ENCODE measurements at regions not wholly inside any gene's neighbourhood (a gene's known extent, or its start where the extent isn't known, plus 50 kb on each side); places are given as distances from the start of the nearest gene placed in this dataset.
A peak's percentile ranks its signal among the peaks of the same experiment; 100 is the strongest.

GRCh38 chr4:182126096-182126495 is 117.1 kb upstream of the TENM3 start:
- DNase-seq: no peak

- no peak for DNase-seq
Measured at GRCh38 chr4:182126603-182127002, 116.6 kb upstream of the TENM3 start.

DNA sequence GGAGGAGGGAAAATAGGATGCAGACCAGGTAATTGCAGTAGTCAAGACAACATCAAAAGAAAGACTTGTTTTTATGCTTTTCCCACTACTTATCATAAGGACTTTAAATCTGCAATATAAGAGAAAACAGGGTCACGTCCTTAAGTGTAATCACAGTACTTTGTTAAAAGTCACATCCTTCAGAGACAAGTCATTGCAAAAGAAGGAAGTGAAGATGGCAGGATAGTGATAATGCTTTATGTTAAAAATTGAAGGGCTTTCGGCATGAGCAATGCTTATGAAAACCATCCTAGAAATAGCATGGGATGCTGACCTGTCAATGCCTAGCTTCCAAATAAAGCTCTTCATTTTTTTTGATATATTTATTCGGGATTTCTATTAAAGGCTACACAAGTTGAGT is 110.2 kb upstream of the TENM3 start:
- no peak for DNase-seq

DNA sequence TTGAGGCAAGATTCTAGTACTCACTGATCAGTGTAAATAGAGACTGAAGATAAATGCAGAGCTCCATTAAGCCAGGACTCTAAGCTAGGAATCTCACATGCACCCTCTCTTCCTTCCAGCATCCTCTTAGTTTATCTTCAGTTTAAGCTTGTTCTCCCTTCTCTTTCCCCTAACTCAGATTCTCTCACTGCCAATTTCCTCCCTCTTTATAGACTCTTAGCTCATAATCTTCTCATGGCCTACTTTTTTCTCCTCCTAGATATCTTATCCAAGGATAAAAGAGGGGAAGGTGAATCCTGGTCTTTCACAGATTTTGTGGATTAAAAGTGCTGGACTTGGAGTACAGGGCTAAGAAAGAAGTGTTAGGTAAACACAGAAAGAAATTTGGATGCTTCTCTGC is 108.9 kb upstream of the TENM3 start:
- no peak for DNase-seq

GRCh38 chr4:182136201-182136600 is 107.0 kb upstream of the TENM3 start:
- no peak for DNase-seq

- DNase-seq: no peak
Measured at GRCh38 chr4:182137343-182137742, 105.9 kb upstream of the TENM3 start.

DNA sequence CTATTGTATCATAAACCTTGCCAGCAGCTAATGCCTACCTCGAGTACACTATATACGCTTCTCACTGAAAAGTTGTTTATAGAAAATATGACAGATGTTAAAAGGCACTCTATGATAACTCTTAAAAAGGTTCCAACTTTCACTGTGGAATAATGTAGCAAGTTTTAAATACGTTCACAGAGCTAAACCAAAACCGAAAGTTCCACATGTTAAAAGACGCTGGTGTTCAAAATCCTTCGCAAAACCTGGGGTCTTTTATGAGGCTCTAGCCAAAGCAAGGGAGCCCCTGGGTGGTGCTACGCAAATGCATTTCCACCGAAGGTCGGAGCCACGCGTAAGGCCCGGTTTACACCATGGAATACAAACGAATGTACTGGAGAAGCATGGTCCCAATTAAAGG is 103.7 kb upstream of the TENM3 start:
- no peak for DNase-seq

DNA sequence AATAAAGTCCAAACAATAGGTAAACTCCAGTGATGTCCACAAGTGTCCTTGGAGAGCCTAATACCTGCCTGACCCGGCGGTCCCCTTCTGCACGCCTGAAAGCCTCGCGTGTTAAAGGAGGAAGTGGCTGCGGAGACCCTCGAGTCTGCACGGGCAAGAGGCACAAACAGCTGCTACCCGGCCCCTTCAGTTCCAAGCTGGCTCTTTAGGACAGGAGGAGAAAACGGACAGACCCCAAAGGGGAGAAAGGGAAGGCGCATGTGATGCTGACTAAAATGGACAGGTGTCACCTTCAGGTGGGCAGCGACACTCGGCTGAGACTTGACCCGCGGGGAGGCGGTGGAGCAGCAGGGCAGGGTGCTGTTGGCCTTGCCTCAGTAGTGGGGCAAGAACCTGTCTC is 102.7 kb upstream of the TENM3 start:
- DNase-seq: no peak

DNA sequence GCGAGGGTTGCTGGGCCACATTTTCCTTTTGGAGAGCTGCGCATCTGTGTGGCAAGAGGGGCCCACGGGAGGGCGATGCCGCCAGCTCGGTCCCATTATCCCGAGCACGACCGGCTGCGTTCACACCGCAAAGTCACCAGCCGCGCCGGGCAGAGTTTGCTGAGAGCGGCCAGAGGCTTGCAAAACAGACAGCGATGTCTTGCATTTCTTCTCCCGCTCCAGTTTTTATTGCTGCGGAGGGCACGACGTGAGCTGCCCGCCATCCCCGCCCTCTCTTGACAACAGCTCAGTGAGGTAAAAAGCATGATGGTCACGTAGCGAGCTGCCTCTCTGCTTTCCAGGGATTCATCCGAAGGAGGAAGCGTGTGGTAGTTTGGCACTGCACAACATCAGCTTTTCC is 102.1 kb upstream of the TENM3 start:
- no peak for DNase-seq

GRCh38 chr4:182142176-182143085 is 100.8 kb upstream of the TENM3 start:
- no peak for DNase-seq

GRCh38 chr4:182143086-182143821 is 99.9 kb upstream of the TENM3 start:
- no peak for DNase-seq

- peak; percentile 3 for DNase-seq
Measured at GRCh38 chr4:182143822-182144625, 99.2 kb upstream of the TENM3 start.

DNA sequence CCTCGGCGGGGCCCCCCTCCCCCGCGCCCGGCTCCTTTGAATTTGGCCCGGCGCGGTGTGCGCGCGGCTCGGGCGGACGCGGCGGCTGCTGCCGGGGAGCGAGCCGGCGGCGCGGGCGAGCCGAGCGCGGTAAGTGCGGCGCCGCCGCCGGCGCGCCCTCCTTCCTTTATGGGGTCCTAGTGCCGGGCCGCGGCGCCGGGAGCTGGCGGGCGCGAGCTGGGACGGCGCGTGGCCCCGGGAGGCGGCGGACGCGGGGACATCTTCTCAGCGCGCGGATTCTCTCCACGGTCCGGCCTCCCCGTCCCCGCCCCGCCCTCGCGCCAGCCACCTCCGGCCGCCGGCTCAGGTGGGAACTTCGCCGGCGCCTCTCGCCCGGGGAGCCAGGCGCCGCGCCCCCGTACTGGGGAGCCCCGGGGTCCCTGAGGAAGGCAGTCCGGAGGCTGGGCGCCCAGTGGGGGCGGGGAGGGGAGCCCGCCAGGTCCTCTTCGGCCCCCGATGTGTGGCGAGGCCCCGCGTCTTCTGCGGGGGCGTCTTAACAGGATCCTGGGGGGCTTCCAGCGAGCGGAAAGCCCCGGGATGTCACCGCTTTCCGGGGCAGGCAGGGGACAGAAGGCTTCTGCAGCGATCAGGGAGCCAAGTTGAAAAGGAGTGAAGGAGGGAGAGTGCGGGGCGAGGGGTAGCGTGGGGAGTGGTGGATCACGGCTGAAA is 98.4 kb upstream of the TENM3 start:
- DNase-seq: no peak

DNA sequence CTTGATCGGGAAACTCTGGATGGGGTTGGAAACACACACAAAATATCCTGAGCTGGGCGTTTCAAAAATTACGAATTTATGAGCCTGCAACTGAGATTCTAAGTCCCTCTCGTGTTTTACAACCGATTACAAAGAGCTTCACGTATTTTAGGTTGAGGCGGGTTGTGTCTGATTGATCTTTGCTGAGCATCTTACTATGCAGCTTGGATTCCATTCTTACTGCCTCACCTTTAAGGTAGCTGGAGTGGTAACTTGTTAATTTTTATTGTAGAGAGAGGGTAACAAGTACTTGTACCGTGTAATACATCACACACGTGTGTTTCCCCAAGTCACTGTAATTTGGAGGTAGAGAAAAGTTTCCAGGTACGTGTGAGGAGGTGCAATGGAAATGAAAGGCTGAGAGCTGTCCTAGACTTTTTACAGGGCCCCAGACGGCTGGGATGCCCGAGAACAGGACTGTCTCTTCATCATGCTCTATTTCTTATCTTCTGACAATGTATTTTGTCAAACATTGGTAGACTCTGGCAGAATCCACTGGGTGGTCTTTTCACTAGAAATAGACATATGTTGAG is 97.8 kb upstream of the TENM3 start:
- no peak for DNase-seq

- no peak for DNase-seq
Measured at GRCh38 chr4:182147391-182147790, 95.8 kb upstream of the TENM3 start.

DNA sequence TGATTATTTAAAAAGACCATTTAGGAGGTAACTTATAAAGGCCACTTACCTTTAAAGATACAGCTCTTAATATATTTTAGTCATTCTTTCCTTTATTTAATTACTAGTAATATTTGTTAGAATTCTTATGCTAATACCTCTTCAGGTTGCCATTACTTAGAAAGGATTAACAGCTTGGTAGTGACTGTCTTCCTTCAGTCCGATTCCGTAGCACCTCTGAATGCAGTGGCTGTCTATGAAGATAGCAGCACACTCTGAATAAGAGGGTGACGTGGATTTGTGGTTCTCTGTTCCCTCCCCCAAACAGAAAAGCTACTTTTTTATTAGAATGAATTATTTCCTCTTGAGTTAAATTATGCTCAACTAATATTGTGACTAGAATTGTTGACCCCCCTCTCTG is 92.6 kb upstream of the TENM3 start:
- DNase-seq: no peak

GRCh38 chr4:182155806-182156205 is 87.4 kb upstream of the TENM3 start:
- no peak for DNase-seq

DNA sequence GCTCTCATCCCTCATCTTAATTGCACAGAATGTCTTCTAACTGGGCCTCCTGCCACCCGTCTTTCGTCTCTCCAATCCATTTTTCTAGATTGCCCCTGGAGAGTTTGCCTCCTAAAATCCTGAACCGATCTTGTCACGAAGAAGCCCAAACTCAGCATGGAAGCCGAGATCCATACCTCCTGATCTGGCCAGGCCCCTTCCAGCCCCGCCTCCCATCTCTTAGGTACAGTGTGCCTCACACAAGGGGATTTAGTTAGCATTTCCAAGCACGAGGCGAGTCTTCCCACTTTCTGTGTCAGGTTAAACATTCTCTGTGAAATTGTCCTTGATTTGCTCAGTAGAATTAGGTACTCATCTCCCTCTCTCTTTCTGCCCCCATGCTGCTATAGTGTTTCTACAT is 80.0 kb upstream of the TENM3 start:
- no peak for DNase-seq

- no peak for DNase-seq
Measured at GRCh38 chr4:182169572-182169971, 73.6 kb upstream of the TENM3 start.

DNA sequence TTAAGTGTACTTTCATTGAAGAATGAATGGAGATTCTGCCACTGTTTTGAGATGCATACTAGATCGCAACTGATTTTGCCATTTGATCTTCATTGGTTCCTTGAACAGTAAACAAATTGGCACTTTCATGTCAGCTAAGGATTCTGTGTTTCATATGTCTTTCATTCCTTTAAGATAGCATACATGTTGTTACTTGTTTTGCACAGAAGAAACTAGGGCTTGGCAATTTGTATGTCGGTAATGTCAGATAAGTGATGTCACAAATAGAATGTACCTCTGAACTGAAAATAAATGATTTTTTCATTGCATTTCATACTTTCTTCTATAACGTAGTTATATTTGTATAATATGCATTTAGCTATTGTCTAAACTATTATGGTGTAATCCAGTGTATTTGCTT is 73.2 kb upstream of the TENM3 start:
- no peak for DNase-seq

DNA sequence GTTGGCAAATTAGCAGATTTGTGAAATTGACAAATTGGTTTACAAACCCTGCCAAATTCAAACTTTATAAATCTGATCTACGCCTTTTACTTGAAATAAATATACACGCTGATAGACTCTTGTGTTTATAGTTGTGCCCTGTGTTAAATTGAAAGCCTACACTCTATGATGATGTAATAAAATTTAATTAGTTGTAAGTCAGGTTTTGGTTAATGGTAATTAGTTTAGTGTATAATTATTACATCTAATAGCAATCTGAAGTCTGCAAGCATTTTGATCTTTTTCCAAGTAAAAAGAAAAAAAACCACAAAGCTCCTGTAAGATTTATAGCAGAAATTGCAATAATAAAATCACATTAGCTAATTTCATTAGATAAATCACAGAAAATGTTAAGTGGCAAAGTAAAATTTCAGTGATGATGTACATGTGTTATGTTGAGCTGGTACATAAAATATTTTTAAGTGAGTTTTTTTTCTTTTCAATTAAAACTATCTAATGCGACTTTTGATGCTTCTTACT is 72.7 kb upstream of the TENM3 start:
- DNase-seq: no peak

GRCh38 chr4:182174979-182175378 is 68.2 kb upstream of the TENM3 start:
- DNase-seq: no peak
